Lower lobe of right lung (tissue), 2 donors: ENCODE measurements at regions not wholly inside any gene's neighbourhood (a gene's known extent, or its start where the extent isn't known, plus 50 kb on each side); places are given as distances from the start of the nearest gene placed in this dataset.

Experiments
- ATAC-seq, 2 donors: fragments of 200-7000 bp; cut with Tn5 transposase; one replicate each; pipeline ENCODE4 v1.9.1; 2020 to 2022; ENCODE audit warnings: mild to moderate bottlenecking in 2 of 2, moderate library complexity in 2 of 2
- DNase-seq: peaks from one replicate; pipeline ENCODE4 v3.0.0-alpha.2; 2020
- H3K27ac ChIP-seq: fragments of 200-600 bp; one replicate; pipeline ENCODE4 v1.8.0; 2022
- H3K27me3 ChIP-seq: fragments of 200-600 bp; one replicate; pipeline ENCODE4 v1.8.0; 2022; ENCODE audit warnings: low read depth
- H3K36me3 ChIP-seq: fragments of 200-600 bp; one replicate; pipeline ENCODE4 v1.8.0; 2022; ENCODE audit warnings: mild to moderate bottlenecking
- H3K4me1 ChIP-seq: fragments of 200-600 bp; one replicate; pipeline ENCODE4 v1.8.0; 2022
- H3K4me3 ChIP-seq: fragments of 200-600 bp; one replicate; pipeline ENCODE4 v1.8.0; 2022; ENCODE audit warnings: mild to moderate bottlenecking
- H3K9me3 ChIP-seq: fragments of 200-600 bp; one replicate; pipeline ENCODE4 v1.8.0; 2022
- CTCF ChIP-seq: fragments of 200-600 bp; IDR thresholded peaks from one replicate; pipeline ENCODE4 v1.8.0; 2022; ENCODE audit warnings: antibody characterized with exemption, mild to moderate bottlenecking
- intact Hi-C: fragments of 100-400 bp; cut with DNase I; formaldehyde crosslinking; loops from one replicate; pipeline ENCODE4 v1.11.0; 2022
- donor health status: DM: no; HTN: yes; CAD: no; lungs with severe emphysema.

- no peak for ATAC-seq
- no peak overlapping the region for H3K27ac ChIP-seq
- intact Hi-C loops = no loop called here
- no peak overlapping the region for H3K4me3 ChIP-seq
- DNase-seq = no peak
- TF ChIP-seq CTCF = no peak
- H3K4me1 ChIP-seq = no peaks in the 10 kb centered on the region
- no peaks in the 10 kb centered on the region for H3K36me3 ChIP-seq
- no peaks in the 10 kb centered on the region for H3K27me3 ChIP-seq
- H3K9me3 ChIP-seq = peaks cover 3% of the 10 kb centered on the region
These were observed 59.6 kb upstream of the GJB6 start for GRCh38 chr13:20291675-20292074.

- H3K36me3 ChIP-seq = no peaks in the 10 kb centered on the region
- H3K4me3 ChIP-seq = no peak overlapping the region
- H3K4me1 ChIP-seq = no peaks in the 10 kb centered on the region
- intact Hi-C loops = no loop called here
- no peak for TF ChIP-seq CTCF
- peaks cover 10% of the 10 kb centered on the region for H3K9me3 ChIP-seq
- ATAC-seq (no peak), DNase-seq (no peak)
- H3K27me3 ChIP-seq = no peaks in the 10 kb centered on the region
- H3K27ac ChIP-seq = no peak overlapping the region
These were observed 58.9 kb upstream of the GJB6 start for GRCh38 chr13:20291037-20291436.

GRCh38 chr13:20288561-20288960 is 56.4 kb upstream of the GJB6 start:
- DNase-seq = no peak
- ATAC-seq = no peak
- no peaks in the 10 kb centered on the region for H3K4me1 ChIP-seq
- no peak overlapping the region for H3K4me3 ChIP-seq
- H3K36me3 ChIP-seq = no peaks in the 10 kb centered on the region
- peaks cover 34% of the 10 kb centered on the region for H3K9me3 ChIP-seq
- no peak for TF ChIP-seq CTCF
- H3K27ac ChIP-seq = no peak overlapping the region
- intact Hi-C loops = no loop called here
- no peaks in the 10 kb centered on the region for H3K27me3 ChIP-seq

- Histone ChIP-seq H3K4me3 (no peak overlapping the region), H3K36me3 (no peaks in the 10 kb centered on the region), H3K27ac (no peak overlapping the region), H3K27me3 (no peaks in the 10 kb centered on the region), H3K9me3 (peaks cover 40% of the 10 kb centered on the region), H3K4me1 (no peaks in the 10 kb centered on the region)
- ATAC-seq = no peak
- intact Hi-C loops = no loop called here
- no peak for TF ChIP-seq CTCF
- no peak for DNase-seq
These were observed 55.9 kb upstream of the GJB6 start for GRCh38 chr13:20287976-20288375.

- peaks cover 53% of the 10 kb centered on the region for H3K9me3 ChIP-seq
- intact Hi-C loops = no loop called here
- no peak for ATAC-seq
These were observed 53.4 kb upstream of the GJB6 start for GRCh38 chr13:20285530-20285929.

More at GRCh38 chr13:20285530-20285929, 53.4 kb upstream of the GJB6 start:
- no peak for DNase-seq
- no peak for TF ChIP-seq CTCF
- H3K27me3 ChIP-seq = no peaks in the 10 kb centered on the region
- H3K27ac ChIP-seq = no peak overlapping the region
- H3K4me3 ChIP-seq = no peak overlapping the region
- no peaks in the 10 kb centered on the region for H3K36me3 ChIP-seq
- no peaks in the 10 kb centered on the region for H3K4me1 ChIP-seq
